H1 (cell line): ENCODE measurements at regions not wholly inside any gene's neighbourhood (a gene's known extent, or its start where the extent isn't known, plus 50 kb on each side); places are given as distances from the start of the nearest gene placed in this dataset.

Experiments used
- EZH2 ChIP-seq: fragments of 200-600 bp; sonication (generic); IDR thresholded peaks from 2 replicates; pipeline ENCODE4 v1.7.1; 2012; ENCODE audit warnings: low read depth, mild to moderate bottlenecking, moderate library complexity, low read length, inconsistent platforms; ENCODE audit not compliant: severe bottlenecking
- POLR2A ChIP-seq, 2 experiments: IDR thresholded peaks; 1 replicate in 1 of 2; 2 replicates in 1 of 2; pipeline ENCODE4 v1.6.1; 2011; ENCODE audit warnings: low read depth in 2 of 2, low read length in 2 of 2, mild to moderate bottlenecking in 2 of 2; ENCODE audit errors: control extremely low read depth in 1 of 2
- SP1 ChIP-seq: IDR thresholded peaks from 2 replicates; pipeline ENCODE4 v1.6.1; 2011; ENCODE audit warnings: low read depth, low read length
- TF ChIP-seq, protein P1 (sequence below): IDR thresholded peaks from 2 replicates; pipeline ENCODE4 v1.6.1; 2011; ENCODE audit warnings: low read length, improper control_type of control experiment
- TF ChIP-seq, protein P2 (sequence below), 3 experiments: IDR thresholded peaks; 1 replicate in 2 of 3; 2 replicates in 1 of 3; pipeline versions ENCODE4 v1.5.1 to v1.6.1; 2011; ENCODE audit warnings: low read length in 3 of 3, mild to moderate bottlenecking in 3 of 3, inconsistent platforms in 2 of 3, low read depth in 1 of 3, moderate library complexity in 1 of 3; ENCODE audit not compliant: insufficient read depth in 1 of 3; ENCODE audit errors: control extremely low read depth in 1 of 3

DNA sequence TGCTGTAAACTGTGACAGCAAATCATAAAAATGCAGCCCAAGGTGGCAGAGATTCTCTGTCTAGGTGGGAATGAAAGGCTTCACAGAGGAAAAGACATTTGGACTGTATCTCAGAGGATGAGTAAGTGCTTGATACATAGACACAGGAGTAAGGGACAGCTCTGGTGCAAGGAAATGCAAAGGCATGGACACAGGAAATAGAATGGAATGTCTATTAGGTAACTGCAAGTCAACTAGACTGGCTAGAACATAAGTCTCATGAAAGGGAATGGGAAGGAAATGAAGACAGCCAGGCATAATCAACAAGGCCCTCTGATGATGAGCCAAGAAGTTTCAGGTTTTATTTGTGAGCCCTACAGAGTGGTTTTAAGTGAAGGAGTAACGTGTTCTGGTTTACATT, 321.7 kb downstream of the SUCLA2 start:
- TF ChIP-seq, protein P1, sequence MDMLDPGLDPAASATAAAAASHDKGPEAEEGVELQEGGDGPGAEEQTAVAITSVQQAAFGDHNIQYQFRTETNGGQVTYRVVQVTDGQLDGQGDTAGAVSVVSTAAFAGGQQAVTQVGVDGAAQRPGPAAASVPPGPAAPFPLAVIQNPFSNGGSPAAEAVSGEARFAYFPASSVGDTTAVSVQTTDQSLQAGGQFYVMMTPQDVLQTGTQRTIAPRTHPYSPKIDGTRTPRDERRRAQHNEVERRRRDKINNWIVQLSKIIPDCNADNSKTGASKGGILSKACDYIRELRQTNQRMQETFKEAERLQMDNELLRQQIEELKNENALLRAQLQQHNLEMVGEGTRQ = no peak
- TF ChIP-seq SP1 (no peak), POLR2A (IDR thresholded peaks at IDR 0.05; ENCODE audit: control extremely low read depth in 1 of 2, low read depth in 2 of 2, low read length in 2 of 2) (no peak), EZH2 (no peak)
- TF ChIP-seq, protein P2, sequence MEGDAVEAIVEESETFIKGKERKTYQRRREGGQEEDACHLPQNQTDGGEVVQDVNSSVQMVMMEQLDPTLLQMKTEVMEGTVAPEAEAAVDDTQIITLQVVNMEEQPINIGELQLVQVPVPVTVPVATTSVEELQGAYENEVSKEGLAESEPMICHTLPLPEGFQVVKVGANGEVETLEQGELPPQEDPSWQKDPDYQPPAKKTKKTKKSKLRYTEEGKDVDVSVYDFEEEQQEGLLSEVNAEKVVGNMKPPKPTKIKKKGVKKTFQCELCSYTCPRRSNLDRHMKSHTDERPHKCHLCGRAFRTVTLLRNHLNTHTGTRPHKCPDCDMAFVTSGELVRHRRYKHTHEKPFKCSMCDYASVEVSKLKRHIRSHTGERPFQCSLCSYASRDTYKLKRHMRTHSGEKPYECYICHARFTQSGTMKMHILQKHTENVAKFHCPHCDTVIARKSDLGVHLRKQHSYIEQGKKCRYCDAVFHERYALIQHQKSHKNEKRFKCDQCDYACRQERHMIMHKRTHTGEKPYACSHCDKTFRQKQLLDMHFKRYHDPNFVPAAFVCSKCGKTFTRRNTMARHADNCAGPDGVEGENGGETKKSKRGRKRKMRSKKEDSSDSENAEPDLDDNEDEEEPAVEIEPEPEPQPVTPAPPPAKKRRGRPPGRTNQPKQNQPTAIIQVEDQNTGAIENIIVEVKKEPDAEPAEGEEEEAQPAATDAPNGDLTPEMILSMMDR (IDR thresholded peaks at IDR 0.05; ENCODE audit: control extremely low read depth in 1 of 3, insufficient read depth in 1 of 3, low read depth in 1 of 3, low read length in 3 of 3) = no peak
